AG08396 (cell line): ENCODE measurements at regions not wholly inside any gene's neighbourhood (a gene's known extent, or its start where the extent isn't known, plus 50 kb on each side); places are given as distances from the start of the nearest gene placed in this dataset.
"Not testable (repeated sequence)": the region's sequence is repeated elsewhere in the genome, so short reads cannot be mapped to it uniquely, and the experiment has no call there.

Experiments used
- DNase-seq: peaks from one replicate; pipeline ENCODE4 v3.0.0; 2012; ENCODE audit warnings: low spot score, mixed read lengths

- no peak for DNase-seq
Observed at GRCh38 chr3:15851735-15852134, 54.0 kb upstream of the ANKRD28 start.

DNA sequence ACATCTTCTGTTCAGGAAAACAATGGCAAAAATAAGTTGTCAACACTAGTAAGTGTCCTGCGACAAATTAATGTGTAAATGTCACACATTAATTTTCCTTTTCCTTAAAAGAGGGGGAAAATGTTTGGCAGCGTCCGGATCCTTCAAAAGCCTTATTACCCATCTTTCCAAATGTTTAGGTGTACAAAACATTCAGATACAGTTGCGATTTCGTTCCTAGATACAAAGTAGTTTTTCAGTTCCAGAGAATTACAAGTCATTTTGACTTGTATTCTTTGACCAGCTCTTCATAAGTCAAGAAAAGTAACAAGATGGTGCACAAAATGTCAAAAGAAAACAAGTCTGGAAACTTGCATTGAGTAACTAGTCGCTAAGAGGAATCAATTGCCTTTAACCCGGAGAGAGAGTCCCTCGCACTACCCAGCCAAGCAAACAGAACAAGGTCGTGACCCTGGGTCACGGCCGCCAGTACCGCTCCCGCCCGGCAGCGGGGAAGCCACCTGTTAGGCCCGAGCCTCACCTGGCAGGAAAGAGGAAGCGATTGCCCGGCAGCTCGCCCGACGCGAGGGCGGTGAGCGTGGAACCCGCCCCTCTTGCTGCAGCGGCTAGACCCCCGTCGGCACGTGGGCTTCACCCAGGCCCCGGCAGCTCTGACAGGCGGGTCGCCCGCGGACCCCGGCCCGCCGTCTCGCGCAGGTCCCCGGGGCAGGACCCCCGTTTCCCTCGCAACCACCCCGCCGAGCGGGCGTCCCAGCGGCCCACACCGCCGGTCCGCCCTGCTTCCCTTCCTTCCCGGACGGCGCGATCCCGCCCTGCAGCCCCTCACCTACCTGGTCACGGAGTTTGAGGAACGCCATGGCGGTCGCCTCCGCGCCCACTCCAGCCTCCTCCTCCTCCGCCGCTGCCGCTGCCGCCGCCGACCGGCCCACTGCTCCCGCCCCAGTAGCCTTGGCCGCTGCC is 61.0 kb upstream of the ANKRD28 start:
- peak; percentile 18 for DNase-seq

- peak; percentile 94 for DNase-seq
Observed at GRCh38 chr3:15859507-15860013, 61.8 kb upstream of the ANKRD28 start.

DNA sequence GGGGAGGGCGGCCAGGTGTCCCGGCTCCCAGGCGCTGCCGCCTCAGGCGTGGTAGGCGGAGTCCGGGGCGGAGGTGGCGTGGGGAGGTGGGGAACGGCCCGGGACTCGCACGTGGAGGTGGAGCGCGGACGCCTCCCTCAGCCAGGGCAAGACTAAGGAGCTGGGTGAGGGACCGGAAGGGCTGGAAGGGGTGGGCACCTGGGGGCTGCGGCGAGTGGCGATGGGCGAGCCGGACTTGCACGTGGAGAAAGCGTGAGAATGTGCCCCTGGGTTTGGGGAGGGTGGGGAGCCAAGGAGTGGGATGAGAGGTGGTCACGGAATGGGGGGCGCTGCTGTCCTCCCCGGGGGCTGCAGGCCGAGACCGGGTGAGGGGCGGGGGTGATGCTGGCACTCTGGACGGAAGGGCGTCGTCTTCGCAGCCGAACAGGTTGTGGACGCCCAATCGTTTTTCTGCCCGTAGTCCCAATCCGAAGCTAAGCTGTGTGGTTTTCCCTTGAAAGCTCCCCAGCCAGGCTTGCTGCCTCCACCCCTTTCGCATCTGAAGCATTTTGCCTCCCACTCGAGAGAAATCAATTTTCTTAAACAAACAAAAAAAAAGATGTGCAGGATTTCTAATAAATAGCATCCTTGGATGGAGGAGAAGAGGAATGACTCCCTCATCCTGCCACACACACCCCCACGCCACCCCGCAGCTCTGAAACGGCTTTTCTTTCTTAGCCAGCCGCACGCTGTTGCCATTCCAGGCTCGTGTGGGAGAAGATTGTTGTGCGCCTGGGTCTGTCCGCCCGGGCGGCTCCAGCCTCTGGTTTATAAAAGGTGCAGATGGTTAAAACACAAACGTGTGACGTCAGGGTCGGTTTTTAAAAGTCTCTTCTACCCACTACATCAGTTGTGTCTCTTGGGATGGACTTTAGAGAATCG is 62.5 kb upstream of the ANKRD28 start:
- peak; percentile 66 for DNase-seq

- DNase-seq: no peak
Observed at GRCh38 chr3:15861163-15861562, 63.4 kb upstream of the ANKRD28 start.

DNA sequence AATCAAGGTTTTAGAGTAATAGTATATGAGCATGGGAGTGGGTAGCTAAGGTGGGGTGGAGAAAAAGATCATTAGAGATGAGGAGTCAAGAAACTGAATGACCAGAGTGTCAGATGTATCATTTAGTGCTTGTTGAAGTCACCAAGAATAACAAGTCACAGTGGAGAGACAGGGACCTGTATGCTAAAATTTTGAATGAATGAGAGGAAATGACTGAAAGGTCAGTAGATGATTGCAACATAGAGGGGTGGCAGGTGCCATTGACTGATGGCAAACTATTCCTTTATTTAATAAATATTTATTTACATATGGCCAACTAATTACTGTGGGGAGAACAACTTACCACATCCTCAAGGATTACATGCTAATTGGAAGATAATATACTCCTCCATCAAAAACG is 75.0 kb upstream of the ANKRD28 start:
- DNase-seq: no peak

GRCh38 chr3:15873415-15873814 is 75.6 kb upstream of the ANKRD28 start:
- DNase-seq: no peak

- DNase-seq: peak; percentile 79
Observed at GRCh38 chr3:15875016-15875689, 77.4 kb upstream of the ANKRD28 start.

GRCh38 chr3:15876669-15877068 is 78.9 kb upstream of the ANKRD28 start:
- no peak for DNase-seq

DNA sequence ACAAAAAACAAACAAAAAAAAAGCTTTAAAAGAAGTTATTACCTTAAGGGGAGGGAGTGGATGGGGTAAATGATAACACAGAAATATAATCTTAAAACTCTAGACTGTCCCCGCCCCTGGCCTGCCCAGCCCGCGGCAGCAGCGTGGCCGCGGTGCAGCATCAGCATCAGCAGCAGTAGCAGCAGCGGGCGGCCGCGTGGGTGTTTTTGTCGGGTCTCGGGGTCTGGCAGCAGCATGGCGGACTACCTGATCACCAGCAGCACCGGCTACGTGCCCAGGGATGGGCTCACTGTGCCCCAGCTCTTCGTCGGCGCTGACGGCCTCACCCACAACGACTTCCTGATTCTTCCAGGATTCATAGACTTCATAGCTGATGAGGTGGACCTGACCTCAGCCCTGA is 80.0 kb upstream of the ANKRD28 start:
- DNase-seq: no peak

DNA sequence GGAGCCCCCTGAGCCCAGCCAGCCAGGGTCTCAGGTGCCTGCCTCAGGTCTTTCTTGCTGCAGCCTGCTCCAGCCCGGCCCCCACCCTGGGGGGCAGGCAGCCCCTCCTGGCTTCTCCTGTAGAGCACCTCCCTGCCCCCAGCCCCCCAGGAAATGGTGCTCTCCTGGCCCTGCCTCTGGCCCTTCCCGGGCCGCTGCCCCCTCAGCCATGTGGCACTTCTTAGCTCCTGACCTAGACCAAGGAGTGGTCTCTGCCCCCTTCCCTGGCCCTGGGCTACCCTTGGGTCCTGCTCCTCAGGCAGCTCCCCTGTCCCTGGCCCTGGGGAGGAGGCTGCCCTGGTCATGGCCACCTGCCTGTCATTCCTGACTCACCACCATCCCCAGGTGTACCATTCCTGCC is 82.0 kb upstream of the ANKRD28 start:
- DNase-seq: not testable (repeated sequence)

DNA sequence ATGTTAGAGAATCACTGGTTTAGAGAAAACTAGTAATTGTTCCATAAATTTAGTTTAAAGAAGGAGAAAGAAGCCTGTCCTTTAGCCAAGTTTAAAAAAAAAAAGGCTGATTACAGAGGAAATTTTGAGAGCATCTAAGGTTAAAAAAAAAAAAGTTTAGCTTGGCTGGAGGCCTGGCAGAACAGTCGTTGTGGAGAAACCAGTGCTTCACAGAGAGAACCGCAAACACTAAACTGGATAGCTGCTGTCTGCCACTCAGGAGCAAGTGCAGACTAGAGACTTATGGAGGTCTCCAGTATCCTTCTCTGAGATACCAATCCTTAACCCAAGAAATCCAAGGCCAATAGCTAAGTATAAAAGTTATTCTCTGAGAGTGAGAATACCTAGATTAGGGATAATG is 84.8 kb upstream of the ANKRD28 start:
- DNase-seq: no peak

- no peak for DNase-seq
Observed at GRCh38 chr3:15884132-15884531, 86.4 kb upstream of the ANKRD28 start.

DNA sequence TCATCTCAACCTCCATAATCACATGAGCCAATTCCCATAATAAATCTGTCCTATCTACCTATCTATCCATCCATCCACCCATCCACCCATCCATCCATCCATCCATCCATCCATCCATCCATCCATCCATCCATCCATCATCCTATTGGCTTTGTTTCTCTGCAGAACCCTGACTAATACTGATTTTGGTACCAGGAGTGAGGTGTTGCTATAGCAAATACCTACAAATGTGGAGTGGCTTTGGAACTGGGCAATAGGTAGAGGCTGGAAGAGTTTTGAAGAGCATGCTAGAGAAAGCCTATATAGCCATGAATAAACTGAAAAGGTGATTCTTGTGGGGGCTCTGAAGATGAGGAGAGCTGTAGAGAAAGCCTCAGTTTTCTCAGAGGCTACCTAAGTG is 88.7 kb upstream of the ANKRD28 start:
- DNase-seq: no peak

DNA sequence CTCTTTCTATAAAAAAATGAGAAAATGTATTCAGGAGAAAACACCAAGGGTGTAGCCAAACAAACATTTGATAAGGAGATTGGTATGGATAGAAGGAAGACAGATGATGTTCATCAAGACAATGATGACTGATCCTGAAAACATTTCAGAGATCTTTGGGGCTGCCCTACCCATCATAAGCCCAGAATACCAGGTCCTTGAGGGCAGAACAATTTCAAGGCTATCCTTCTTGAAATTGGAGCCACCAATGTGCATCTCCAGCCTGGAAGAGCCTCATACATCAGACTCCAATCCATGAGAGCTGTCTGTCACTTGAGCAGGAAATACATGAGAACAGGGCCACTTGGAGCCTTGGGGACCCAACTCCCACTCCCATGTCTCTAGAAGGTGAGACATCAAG is 89.5 kb upstream of the ANKRD28 start:
- no peak for DNase-seq

- DNase-seq: no peak
Observed at GRCh38 chr3:15889936-15890335, 92.2 kb upstream of the ANKRD28 start.

GRCh38 chr3:15892311-15893227 is 94.8 kb upstream of the ANKRD28 start:
- DNase-seq: peak; percentile 31

DNA sequence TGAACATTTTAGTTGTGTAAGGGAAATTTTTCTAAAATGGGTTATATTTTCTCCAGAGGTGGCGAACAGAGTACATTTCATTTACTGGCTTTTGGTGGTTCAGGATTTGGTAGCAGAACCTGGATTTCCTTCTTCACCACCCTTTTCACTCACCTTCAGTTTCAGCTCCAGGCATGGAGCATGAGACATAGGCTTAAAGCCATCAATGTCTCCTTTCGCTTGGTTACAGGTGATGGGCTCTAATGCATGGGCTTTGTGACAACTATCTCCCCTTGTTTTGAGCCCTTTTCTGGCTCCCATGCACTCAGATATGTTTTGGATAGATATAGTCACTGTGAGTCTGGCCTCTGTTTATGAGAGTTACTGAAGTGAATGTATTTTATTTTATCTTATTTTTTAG is 96.6 kb upstream of the ANKRD28 start:
- no peak for DNase-seq

GRCh38 chr3:15896500-15896899 is 98.7 kb upstream of the ANKRD28 start:
- DNase-seq: no peak

GRCh38 chr3:15899388-15899787 is 101.6 kb upstream of the ANKRD28 start:
- DNase-seq: peak; percentile 48

DNA sequence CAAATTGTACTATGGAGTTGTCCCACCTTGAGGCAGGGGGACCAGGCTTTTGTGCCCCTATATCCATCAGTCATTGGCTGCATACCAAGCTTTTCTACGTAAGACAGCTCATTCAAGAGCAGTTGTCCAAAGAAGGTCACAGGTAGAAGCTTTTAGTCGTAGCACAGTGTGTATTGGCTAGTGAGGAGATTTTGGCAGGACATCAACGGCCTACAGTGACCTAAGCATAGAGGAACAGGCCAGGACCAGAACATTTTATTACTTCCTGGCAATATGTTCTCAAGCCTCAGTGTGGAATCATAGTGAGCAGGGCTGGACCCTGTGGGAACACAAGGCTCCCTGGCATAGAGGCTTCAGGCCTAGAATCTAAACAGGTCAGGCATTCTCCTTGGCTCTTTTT is 105.4 kb upstream of the ANKRD28 start:
- DNase-seq: no peak
